Vagina (tissue), 2 donors: ENCODE measurements at regions not wholly inside any gene's neighbourhood (a gene's known extent, or its start where the extent isn't known, plus 50 kb on each side); places are given as distances from the start of the nearest gene placed in this dataset.

Source experiments
- DNase-seq, 2 donors: peaks; one replicate each; pipeline ENCODE4 v3.0.0-alpha.2; 2017; ENCODE audit errors: extremely low spot score in 2 of 2
- H3K27ac ChIP-seq: fragments of 200-600 bp; sonication (generic); one replicate; pipeline ENCODE4 v1.5.1; 2019
- H3K27me3 ChIP-seq: fragments of 200-600 bp; sonication (generic); one replicate; pipeline ENCODE4 v1.5.1; 2019
- H3K36me3 ChIP-seq, 2 donors: fragments of 200-600 bp; sonication (generic); one replicate each; pipeline ENCODE4 v1.5.1; 2017 to 2019
- H3K4me1 ChIP-seq: fragments of 200-600 bp; sonication (generic); one replicate; pipeline ENCODE4 v1.5.1; 2019
- H3K4me3 ChIP-seq, 2 donors: fragments of 200-600 bp; sonication (generic); 1 replicate in 1 of 2; 2 replicates in 1 of 2; pipeline ENCODE4 v1.5.1; 2016 to 2019
- H3K9me3 ChIP-seq: fragments of 200-600 bp; sonication (generic); one replicate; pipeline ENCODE4 v1.5.1; 2019
- CTCF ChIP-seq, 3 experiments: fragments of 450-650 bp in 2 of 3; fragments of 200-600 bp in 1 of 3; sonication (generic) in 1 of 3; IDR thresholded peaks; one replicate each; pipeline ENCODE4 v1.5.1; 2017 to 2019; ENCODE audit warnings: antibody characterized with exemption in 3 of 3, mild to moderate bottlenecking in 2 of 3, moderate library complexity in 2 of 3
- POLR2A ChIP-seq, 2 donors: fragments of 450-650 bp; IDR thresholded peaks; one replicate each; pipeline ENCODE4 v1.6.1; 2017; ENCODE audit warnings: antibody characterized with exemption in 2 of 2, mild to moderate bottlenecking in 2 of 2, moderate library complexity in 2 of 2
- POLR2AphosphoS5 ChIP-seq, 2 donors: sonication (generic); formaldehyde crosslinking; IDR thresholded peaks; one replicate each; pipeline ENCODE4 v1.9.0; 2017; ENCODE audit warnings: antibody characterized with exemption in 2 of 2, mild to moderate bottlenecking in 2 of 2, low read depth in 1 of 2; ENCODE audit not compliant: insufficient read depth in 1 of 2
- intact Hi-C: fragments of 100-400 bp; cut with DNase I; formaldehyde crosslinking; loops from one replicate; pipeline ENCODE4 v1.15.1; 2023

- intact Hi-C loops = no loop called here
- Histone ChIP-seq H3K27ac (no peak overlapping the region), H3K4me3 (no peak overlapping the region), H3K4me1 (no peaks in the 10 kb centered on the region), H3K36me3 (no peaks in the 10 kb centered on the region), H3K9me3 (no peaks in the 10 kb centered on the region), H3K27me3 (no peaks in the 10 kb centered on the region)
- TF ChIP-seq POLR2AphosphoS5 (IDR thresholded peaks at IDR 0.05; ENCODE audit: insufficient read depth in 1 of 2, low read depth in 1 of 2) (no peak), POLR2A (IDR thresholded peaks at IDR 0.05) (no peak), CTCF (IDR thresholded peaks at IDR 0.05) (no peak)
- DNase-seq = peak; percentile 19 to 64
Observed at GRCh38 chr5:6235726-6236125, 142.6 kb downstream of the MED10 start.

- DNase-seq = peak; percentile 42 to 72
- Histone ChIP-seq H3K36me3 (no peaks in the 10 kb centered on the region), H3K9me3 (no peaks in the 10 kb centered on the region), H3K27ac (no peak overlapping the region), H3K4me3 (no peak overlapping the region), H3K27me3 (no peaks in the 10 kb centered on the region), H3K4me1 (peaks cover 7% of the 10 kb centered on the region)
- intact Hi-C loops = no loop called here
- no peak for TF ChIP-seq POLR2AphosphoS5 (IDR thresholded peaks at IDR 0.05; ENCODE audit: insufficient read depth in 1 of 2, low read depth in 1 of 2)
- no peak for TF ChIP-seq POLR2A (IDR thresholded peaks at IDR 0.05)
- no peak for TF ChIP-seq CTCF (IDR thresholded peaks at IDR 0.05)
Observed at GRCh38 chr5:6228257-6229250, 149.8 kb downstream of the MED10 start.

- Histone ChIP-seq H3K4me1 (peaks cover 7% of the 10 kb centered on the region), H3K27me3 (no peaks in the 10 kb centered on the region), H3K27ac (no peak overlapping the region), H3K9me3 (no peaks in the 10 kb centered on the region), H3K4me3 (no peak overlapping the region), H3K36me3 (no peaks in the 10 kb centered on the region)
- intact Hi-C loops = no loop called here
- peak; percentile 74 to 94 for DNase-seq
- TF ChIP-seq POLR2AphosphoS5 (IDR thresholded peaks at IDR 0.05; ENCODE audit: insufficient read depth in 1 of 2, low read depth in 1 of 2) (no peak), POLR2A (IDR thresholded peaks at IDR 0.05) (no peak), CTCF (IDR thresholded peaks at IDR 0.05) (no peak)
Observed at GRCh38 chr5:6225121-6225607, 153.2 kb downstream of the MED10 start.

GRCh38 chr5:6224406-6224805 lies 153.9 kb downstream of the MED10 start:
- Histone ChIP-seq H3K27ac (no peak overlapping the region), H3K27me3 (no peaks in the 10 kb centered on the region), H3K4me3 (no peak overlapping the region), H3K4me1 (peaks cover 7% of the 10 kb centered on the region), H3K9me3 (no peaks in the 10 kb centered on the region), H3K36me3 (no peaks in the 10 kb centered on the region)
- intact Hi-C loops = no loop called here
- DNase-seq = peak; percentile 25 to 28
- no peak for TF ChIP-seq POLR2AphosphoS5 (IDR thresholded peaks at IDR 0.05; ENCODE audit: insufficient read depth in 1 of 2, low read depth in 1 of 2)
- no peak for TF ChIP-seq CTCF (IDR thresholded peaks at IDR 0.05)

- no peaks in the 10 kb centered on the region for H3K9me3 ChIP-seq
- H3K4me1 ChIP-seq = peaks cover 1% of the 10 kb centered on the region
- H3K36me3 ChIP-seq = no peaks in the 10 kb centered on the region
- intact Hi-C loops = no loop called here
- peak; percentile 25 to 69 for DNase-seq
- no peaks in the 10 kb centered on the region for H3K27me3 ChIP-seq
- TF ChIP-seq CTCF (IDR thresholded peaks at IDR 0.05) = no peak
- no peak overlapping the region for H3K4me3 ChIP-seq
- no peak overlapping the region for H3K27ac ChIP-seq
Observed at GRCh38 chr5:6222899-6223298, 155.4 kb downstream of the MED10 start.
